Spleen (tissue), 7 donors: ENCODE measurements at regions not wholly inside any gene's neighbourhood (a gene's known extent, or its start where the extent isn't known, plus 50 kb on each side); places are given as distances from the start of the nearest gene placed in this dataset.

Experiments
- POLR2A ChIP-seq, 3 donors: fragments of 450-650 bp; IDR thresholded peaks; one replicate each; pipeline ENCODE4 v1.5.1; 2017; ENCODE audit warnings: antibody characterized with exemption in 3 of 3, mild to moderate bottlenecking in 1 of 3
- POLR2AphosphoS5 ChIP-seq, 3 donors: sonication (generic); formaldehyde crosslinking; IDR thresholded peaks; one replicate each; pipeline ENCODE4 v1.5.1; 2017; ENCODE audit warnings: antibody characterized with exemption in 3 of 3
- TF ChIP-seq, protein P1 (sequence below), 11 experiments: fragments of 200-600 bp in 7 of 11; fragments of 450-650 bp in 4 of 11; sonication (generic) in 4 of 11; IDR thresholded peaks in 8 of 11; conservative IDR thresholded peaks in 3 of 11; 1 replicate in 7 of 11; 2 replicates in 4 of 11; pipeline versions ENCODE4 v1.4.0 to v1.8.0; 2016 to 2021; ENCODE audit warnings: antibody characterized with exemption in 11 of 11, inconsistent platforms in 4 of 11, mild to moderate bottlenecking in 1 of 11
- donor health status: DM: no; HTN: no; CAD: no; lungs with moderate emphysema.
- donor health status: DM: no; HTN: no; CAD: no.
- donor health status: DM: no; HTN: no; CAD: no.

GRCh38 chr2:18671363-18671762 is 82.0 kb upstream of the NT5C1B start:
- TF ChIP-seq, protein P1, sequence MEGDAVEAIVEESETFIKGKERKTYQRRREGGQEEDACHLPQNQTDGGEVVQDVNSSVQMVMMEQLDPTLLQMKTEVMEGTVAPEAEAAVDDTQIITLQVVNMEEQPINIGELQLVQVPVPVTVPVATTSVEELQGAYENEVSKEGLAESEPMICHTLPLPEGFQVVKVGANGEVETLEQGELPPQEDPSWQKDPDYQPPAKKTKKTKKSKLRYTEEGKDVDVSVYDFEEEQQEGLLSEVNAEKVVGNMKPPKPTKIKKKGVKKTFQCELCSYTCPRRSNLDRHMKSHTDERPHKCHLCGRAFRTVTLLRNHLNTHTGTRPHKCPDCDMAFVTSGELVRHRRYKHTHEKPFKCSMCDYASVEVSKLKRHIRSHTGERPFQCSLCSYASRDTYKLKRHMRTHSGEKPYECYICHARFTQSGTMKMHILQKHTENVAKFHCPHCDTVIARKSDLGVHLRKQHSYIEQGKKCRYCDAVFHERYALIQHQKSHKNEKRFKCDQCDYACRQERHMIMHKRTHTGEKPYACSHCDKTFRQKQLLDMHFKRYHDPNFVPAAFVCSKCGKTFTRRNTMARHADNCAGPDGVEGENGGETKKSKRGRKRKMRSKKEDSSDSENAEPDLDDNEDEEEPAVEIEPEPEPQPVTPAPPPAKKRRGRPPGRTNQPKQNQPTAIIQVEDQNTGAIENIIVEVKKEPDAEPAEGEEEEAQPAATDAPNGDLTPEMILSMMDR (IDR thresholded peaks at IDR 0.05 in 8 of 11, conservative IDR thresholded peaks at IDR 0.05 in 3 of 11) = no peak
- TF ChIP-seq POLR2AphosphoS5 (IDR thresholded peaks at IDR 0.05) (no peak), POLR2A (IDR thresholded peaks at IDR 0.05) (no peak)
